ENCODE measurements at regions not wholly inside any gene's neighbourhood (a gene's known extent, or its start where the extent isn't known, plus 50 kb on each side); places are given as distances from the start of the nearest gene placed in this dataset.

GRCh38 chr10:31591569-31591968 lies 272.6 kb downstream of the ZEB1 start (continued):
- TF ChIP-seq HMGXB4 (CRISPR knock-in tag; IDR thresholded peaks at IDR 0.05; ENCODE audit: borderline replicate concordance) = no peak
- no peak for TF ChIP-seq NR3C1 (IDR thresholded peaks at IDR 0.05)
- TF ChIP-seq RNF2 (IDR thresholded peaks at IDR 0.05; ENCODE audit: borderline replicate concordance, low read depth) = no peak
- no peak for TF ChIP-seq CEBPB (IDR thresholded peaks at IDR 0.05)
- no peak for TF ChIP-seq HES2 (IDR thresholded peaks at IDR 0.05)
- TF ChIP-seq, protein P1, sequence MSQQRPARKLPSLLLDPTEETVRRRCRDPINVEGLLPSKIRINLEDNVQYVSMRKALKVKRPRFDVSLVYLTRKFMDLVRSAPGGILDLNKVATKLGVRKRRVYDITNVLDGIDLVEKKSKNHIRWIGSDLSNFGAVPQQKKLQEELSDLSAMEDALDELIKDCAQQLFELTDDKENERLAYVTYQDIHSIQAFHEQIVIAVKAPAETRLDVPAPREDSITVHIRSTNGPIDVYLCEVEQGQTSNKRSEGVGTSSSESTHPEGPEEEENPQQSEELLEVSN (IDR thresholded peaks at IDR 0.05; ENCODE audit: borderline replicate concordance, low read depth) = no peak

DNA sequence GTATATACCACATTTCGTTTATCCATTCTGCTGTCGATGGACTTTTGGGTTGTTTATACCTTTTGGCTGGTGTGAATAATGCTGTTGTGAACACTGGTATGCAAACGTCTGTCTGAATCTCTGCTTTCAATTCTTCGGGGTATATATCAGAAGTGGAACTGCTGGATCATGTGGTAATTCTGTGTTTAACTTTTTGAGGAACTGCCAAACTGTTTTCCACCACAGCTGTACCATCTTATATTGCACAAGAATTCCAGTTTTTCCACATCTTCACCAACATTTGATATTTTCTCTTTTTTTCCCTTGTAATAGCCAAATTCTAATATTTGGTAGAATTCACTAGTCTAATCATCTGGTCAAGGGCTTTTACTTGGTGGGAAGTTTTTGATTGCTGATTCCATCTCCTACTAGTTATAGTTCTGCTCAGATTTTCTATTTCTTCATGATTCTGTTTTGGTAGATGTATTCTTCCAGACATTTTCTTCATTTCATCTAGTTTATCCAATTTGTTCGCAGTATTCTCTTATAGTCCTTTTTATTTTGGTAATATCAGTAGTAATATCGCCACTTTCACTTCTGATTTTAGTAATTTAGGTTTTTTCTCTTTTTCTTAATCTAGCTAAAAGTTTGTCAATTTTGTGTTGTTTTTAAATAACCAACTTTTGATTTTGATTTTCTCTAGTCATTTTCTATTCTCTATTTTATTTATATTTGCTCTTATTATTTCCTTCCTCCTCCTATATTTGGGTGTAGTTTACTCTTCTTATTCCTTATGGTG lies 271.2 kb downstream of the ZEB1 start:
- Histone ChIP-seq H3K4me3 (no peak overlapping the region), H3K4me2 (no peak overlapping the region), H3K9me3 (peaks cover 14% of the 10 kb centered on the region), H3K27ac (no peak overlapping the region), H3K4me1 (no peaks in the 10 kb centered on the region)
- ChIA-PET POLR2A (interaction anchor here (0.7 kb wide), 1 partner anchor 140 kb away, joined by 3 read pairs; no protein-coding TSS in a partner anchor), CTCF (interaction anchor here (0.6 to 0.7 kb wide), 3 partner anchors 73 to 856 kb away, joined by 3 to 4 read pairs (median 3); no protein-coding TSS in a partner anchor)
- DNase-seq (ENCODE audit: low read depth in 1 of 2, low spot score in 1 of 2) (no peak), FAIRE-seq (no peak), ATAC-seq (no peak)
- TF ChIP-seq JUN (IDR thresholded peaks at IDR 0.05) (no peak), CEBPB (IDR thresholded peaks at IDR 0.05) (no peak), MAFK (IDR thresholded peaks at IDR 0.05; ENCODE audit: partially characterized antibody) (no peak), EHMT2 (IDR thresholded peaks at IDR 0.05; ENCODE audit: low read depth) (no peak), EP300 (IDR thresholded peaks at IDR 0.05) (no peak), MYC (IDR thresholded peaks at IDR 0.05; ENCODE audit: borderline replicate concordance, low read length) (no peak)
- WGBS (ENCODE audit: missing lambda C conversion rate) = 46% methylated on average over 6 of the region's 6 CpGs

DNA sequence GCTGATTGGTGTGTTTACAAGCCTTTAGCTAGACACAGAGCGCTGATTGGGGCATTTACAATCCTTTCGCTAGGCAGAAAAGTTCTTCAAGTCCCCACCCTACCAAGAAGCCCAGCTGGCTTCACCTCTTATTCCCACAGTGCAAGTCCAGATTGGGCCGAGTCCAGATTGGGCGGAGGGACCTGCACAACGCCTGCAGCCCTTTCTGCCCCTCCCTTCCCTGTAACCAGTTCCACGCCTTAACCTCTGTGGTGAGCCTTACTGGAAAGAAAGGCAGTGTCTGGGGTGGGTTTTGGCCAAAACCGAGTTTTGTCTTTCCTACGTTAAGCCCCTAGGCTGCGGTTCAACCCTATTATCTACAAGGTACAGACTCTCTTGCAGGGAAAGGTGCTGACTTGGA lies 268.7 kb downstream of the ZEB1 start:
- POLR2A ChIA-PET = no interaction called here
- no peak for TF ChIP-seq JUN (IDR thresholded peaks at IDR 0.05)
- no peak for TF ChIP-seq USF2 (IDR thresholded peaks at IDR 0.05)
- no peak for TF ChIP-seq SMC3 (IDR thresholded peaks at IDR 0.05)
- no peak for TF ChIP-seq HMGXB4 (CRISPR knock-in tag; IDR thresholded peaks at IDR 0.05; ENCODE audit: borderline replicate concordance)
- no peak for TF ChIP-seq NR3C1 (IDR thresholded peaks at IDR 0.05)
- TF ChIP-seq TFCP2L1 (CRISPR knock-in tag; IDR thresholded peaks at IDR 0.05) = no peak
- no peak for TF ChIP-seq HDAC2 (IDR thresholded peaks at IDR 0.05)
- TF ChIP-seq FOXS1 (CRISPR knock-in tag; IDR thresholded peaks at IDR 0.05) = no peak
- TF ChIP-seq RCOR1 (IDR thresholded peaks at IDR 0.05; ENCODE audit: low read depth, low read length) = no peak
- no peak for TF ChIP-seq HES2 (IDR thresholded peaks at IDR 0.05)
- TF ChIP-seq CBX8 (IDR thresholded peaks at IDR 0.05) = no peak
- TF ChIP-seq EHF (CRISPR knock-in tag; IDR thresholded peaks at IDR 0.05) = no peak
- no peak for TF ChIP-seq RAD21 (conservative IDR thresholded peaks at IDR 0.05 in 1 of 2, IDR thresholded peaks at IDR 0.05 in 1 of 2)
- no peak for TF ChIP-seq PHF8 (IDR thresholded peaks at IDR 0.05; ENCODE audit: borderline replicate concordance, low read depth)
- H3K27ac ChIP-seq = no peak overlapping the region
- no peak overlapping the region for H3K4me2 ChIP-seq
- no peak for DNase-seq (ENCODE audit: low read depth in 1 of 2, low spot score in 1 of 2)
- H3K4me1 ChIP-seq = peaks cover 8% of the 10 kb centered on the region
- CTCF ChIA-PET = interaction anchor here (1.8 kb wide), 1 partner anchor 11 kb away, joined by 4 read pairs; no protein-coding TSS in a partner anchor
- no peak overlapping the region for H3K4me3 ChIP-seq
- no peak for FAIRE-seq
- no peak for ATAC-seq
- WGBS (ENCODE audit: missing lambda C conversion rate) = 75% methylated on average over 9 of the region's 9 CpGs
- H3K9me3 ChIP-seq = peaks cover 11% of the 10 kb centered on the region
